ENCODE measurements at regions not wholly inside any gene's neighbourhood (a gene's known extent, or its start where the extent isn't known, plus 50 kb on each side); places are given as distances from the start of the nearest gene placed in this dataset.
A peak's percentile ranks its signal among the peaks of the same experiment; 100 is the strongest.
"Not testable (repeated sequence)": the region's sequence is repeated elsewhere in the genome, so short reads cannot be mapped to it uniquely, and the experiment has no call there.

DNA sequence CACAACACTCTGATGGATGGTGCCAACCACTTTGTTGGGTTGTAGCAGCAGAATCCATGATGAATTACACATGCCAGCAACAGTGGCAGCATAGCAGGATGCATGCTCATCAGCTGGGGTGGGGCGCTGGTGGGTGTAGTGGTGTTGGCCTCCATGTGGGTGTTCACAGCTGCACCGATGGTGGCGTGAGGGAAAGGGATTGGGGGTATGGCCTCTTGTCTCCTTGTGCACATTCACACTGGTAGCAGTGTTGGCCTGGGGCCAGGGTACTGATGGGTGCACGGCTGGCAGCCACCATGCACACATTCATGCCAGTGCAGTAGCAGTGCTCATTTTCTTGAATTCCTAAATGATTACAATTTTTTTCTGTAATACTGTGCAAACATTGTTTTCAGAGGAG, 2748.8 kb upstream of the PCDH20 start:
- ATAC-seq (no peak), DNase-seq (ENCODE audit: missing footprints) (no peak)
- intact Hi-C loops (cut with DNase I), result no loop called here

- intact Hi-C loops (cut with DNase I), result no loop called here
- DNase-seq (ENCODE audit: missing footprints) (no peak), ATAC-seq (no peak)
These were observed 2744.8 kb upstream of the PCDH20 start for GRCh38 chr13:64160479-64160878.

GRCh38 chr13:64158908-64159307, 2743.3 kb upstream of the PCDH20 start:
- intact Hi-C loops (cut with DNase I), result no loop called here
- ATAC-seq (no peak), DNase-seq (ENCODE audit: missing footprints) (no peak)

- ATAC-seq (no peak), DNase-seq (ENCODE audit: missing footprints) (no peak)
- intact Hi-C loops (cut with DNase I), result no loop called here
These were observed 2738.9 kb upstream of the PCDH20 start for GRCh38 chr13:64154514-64154913.

DNA sequence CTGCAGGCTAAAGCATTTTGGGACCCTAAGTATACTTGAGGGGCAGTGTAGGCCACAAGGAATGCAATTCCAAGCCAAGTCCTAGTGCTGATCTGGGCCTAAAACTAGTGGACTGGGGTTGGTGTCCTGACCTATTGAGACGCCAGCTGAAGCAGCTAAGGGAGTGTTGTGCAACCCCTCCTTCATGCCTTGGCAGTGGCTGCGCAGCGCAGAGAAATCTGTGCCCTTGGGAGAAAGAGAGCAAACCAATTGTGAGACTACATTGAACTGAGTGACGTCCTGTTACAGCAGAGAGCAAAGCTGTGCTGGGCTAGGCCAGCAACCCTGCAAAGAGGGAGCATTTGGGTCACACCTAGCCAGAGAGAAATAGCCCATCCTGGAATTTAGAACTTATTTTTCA, 2715.0 kb upstream of the PCDH20 start:
- ATAC-seq (peak; percentile 67), DNase-seq (ENCODE audit: missing footprints) (peak; percentile 64)
- intact Hi-C loops (cut with DNase I), result no loop called here

- DNase-seq (ENCODE audit: missing footprints) (no peak), ATAC-seq (no peak)
- intact Hi-C loops (cut with DNase I), result no loop called here
These were observed 2714.5 kb upstream of the PCDH20 start for GRCh38 chr13:64130171-64130570.

DNA sequence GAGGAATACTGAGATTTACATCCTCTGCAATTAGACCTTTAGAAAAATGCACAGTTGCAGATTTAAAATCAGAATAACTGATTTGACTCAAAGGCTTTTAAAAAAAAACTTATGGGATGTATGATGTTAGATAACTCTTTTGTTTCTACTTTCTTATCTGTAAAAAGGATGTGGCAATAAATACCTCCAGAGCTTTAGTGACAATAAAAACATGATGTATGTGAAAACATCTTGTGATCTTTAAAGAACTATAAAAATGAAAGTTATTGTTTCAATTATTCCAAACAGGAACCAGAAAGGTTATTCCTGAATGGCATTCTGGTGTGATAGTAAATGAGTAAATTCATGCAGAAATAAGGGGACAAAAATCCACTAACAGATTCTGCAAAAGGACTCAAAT, 2712.2 kb upstream of the PCDH20 start:
- intact Hi-C loops (cut with DNase I), result no loop called here
- no peak for ATAC-seq

DNA sequence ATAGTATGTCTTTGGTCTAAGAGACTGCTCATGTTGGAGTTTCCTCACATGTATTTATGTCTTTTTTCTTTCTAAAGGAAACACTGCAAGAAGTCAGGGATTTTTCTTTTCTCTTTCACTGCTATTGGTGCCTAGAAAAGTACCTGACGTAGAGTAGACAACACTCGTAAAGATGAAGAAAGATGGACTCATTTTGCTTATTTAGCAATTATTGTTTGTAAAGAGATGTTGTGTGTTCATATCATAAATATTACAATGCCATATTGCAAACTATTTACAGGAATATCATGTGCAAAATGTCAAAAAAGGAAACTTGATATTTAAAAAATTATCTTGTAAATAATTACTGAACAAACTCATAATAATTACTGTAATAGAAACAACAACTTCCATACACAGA, 2711.5 kb upstream of the PCDH20 start:
- ATAC-seq (no peak), DNase-seq (ENCODE audit: missing footprints) (no peak)
- intact Hi-C loops (cut with DNase I), result no loop called here

More for the DNA sequence above, 2712.2 kb upstream of the PCDH20 start:
- no peak for DNase-seq (ENCODE audit: missing footprints)

DNA sequence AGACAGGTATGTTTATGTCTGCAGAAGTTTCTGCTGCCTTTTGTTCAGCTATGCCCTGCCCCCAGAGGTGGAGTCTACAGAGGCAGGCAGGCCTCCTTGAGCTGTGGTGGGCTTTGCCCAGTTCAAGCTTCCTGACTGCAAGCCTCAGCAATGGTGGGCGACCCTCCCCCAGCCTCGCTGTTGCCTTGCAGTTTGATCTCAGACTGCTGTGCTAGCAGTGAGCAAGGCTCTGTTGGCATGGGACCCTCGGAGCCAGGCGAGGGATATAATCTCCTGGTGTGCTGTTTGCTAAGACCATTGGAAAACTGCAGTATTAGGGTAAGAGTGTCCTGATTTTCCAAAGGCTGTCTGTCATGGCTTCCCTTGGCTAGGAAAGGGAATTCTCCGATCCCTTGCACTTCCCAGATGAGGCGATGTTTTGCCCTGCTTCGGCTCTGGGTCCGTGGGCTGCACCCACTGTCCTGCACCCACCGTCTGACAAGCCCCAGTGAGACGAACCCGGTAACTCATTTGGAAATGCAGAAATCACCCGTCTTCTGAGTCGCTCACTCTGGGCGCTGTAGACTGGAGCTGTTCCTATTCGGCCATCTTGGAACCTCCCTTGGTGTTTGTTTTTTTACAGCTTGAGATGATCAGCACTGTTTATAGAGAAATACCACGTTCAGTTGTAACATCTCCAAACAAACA, 2705.5 kb upstream of the PCDH20 start:
- DNase-seq (ENCODE audit: missing footprints), result peak; percentile 18
- ATAC-seq; intact Hi-C loops (cut with DNase I): not testable (repeated sequence)

DNA sequence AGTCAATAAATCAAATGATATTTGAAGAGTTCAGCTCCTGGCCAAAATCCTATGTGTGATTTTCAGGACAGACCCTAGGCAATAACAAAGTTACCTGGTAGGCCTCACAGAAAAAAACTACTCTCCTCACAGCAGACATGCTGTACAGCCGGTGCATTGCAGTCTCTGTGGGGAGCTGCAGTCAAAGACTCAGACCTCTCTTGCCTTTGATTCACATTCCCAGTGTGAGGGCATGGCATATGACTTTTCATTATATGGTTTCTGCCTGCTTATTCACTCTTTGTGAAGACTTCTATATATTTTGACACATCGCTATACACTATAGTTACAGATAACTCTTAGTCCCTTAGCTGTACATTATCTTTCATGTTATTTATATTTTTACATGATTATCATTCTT, 2684.3 kb upstream of the PCDH20 start:
- ATAC-seq, result no peak
- intact Hi-C loops (cut with DNase I), result no loop called here
- no peak for DNase-seq (ENCODE audit: missing footprints)

DNA sequence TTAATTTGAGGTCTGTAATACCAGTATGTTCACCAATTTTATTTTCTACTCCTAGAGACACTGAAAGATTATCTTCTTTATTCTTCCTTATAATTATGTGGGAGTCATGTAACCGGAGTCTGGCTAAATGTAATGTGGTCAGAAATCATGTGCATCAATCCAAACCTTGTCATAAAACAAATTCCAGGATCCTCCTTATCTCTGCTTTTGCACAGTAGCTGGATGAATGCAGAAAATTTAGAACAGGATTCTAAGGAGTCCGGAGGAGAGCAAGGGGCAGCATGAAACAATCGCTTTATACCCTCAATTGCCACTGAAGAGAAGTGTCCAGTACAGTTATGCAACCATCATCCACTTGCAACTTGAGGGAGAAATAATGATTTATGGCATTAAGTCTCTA, 2674.7 kb upstream of the PCDH20 start:
- no peak for DNase-seq (ENCODE audit: missing footprints)
- no peak for ATAC-seq
- intact Hi-C loops (cut with DNase I), result no loop called here

- DNase-seq (ENCODE audit: missing footprints) (no peak), ATAC-seq (no peak)
- intact Hi-C loops (cut with DNase I), result no loop called here
These were observed 2672.8 kb upstream of the PCDH20 start for GRCh38 chr13:64088491-64088890.

GRCh38 chr13:64087624-64088023, 2672.0 kb upstream of the PCDH20 start:
- DNase-seq (ENCODE audit: missing footprints) (no peak), ATAC-seq (no peak)
- intact Hi-C loops (cut with DNase I), result no loop called here

GRCh38 chr13:64083811-64084210, 2668.2 kb upstream of the PCDH20 start:
- DNase-seq (ENCODE audit: missing footprints), result no peak
- ATAC-seq, result no peak
- intact Hi-C loops (cut with DNase I), result no loop called here

DNA sequence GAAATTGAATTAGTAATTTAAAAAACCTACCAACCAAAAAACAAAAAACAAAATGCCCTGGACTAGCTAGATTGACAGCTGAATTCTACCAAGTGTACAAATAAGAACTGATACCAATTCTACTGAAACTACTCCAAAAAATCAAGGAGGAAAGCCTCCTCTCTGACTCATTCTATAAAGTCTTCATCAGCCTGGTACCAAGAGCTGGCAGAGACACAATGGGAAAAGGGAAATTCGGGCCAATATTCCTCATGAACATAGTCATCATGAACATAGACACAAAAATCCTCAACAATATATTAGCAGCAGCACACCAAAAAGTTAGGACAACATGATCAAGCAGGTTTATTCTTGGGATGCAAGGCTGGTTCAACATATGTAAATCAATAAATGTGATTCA, 2667.7 kb upstream of the PCDH20 start:
- DNase-seq (ENCODE audit: missing footprints) (no peak), ATAC-seq (no peak)
- intact Hi-C loops (cut with DNase I), result no loop called here

GRCh38 chr13:64078480-64078936, 2662.9 kb upstream of the PCDH20 start:
- no peak for ATAC-seq
- peak; percentile 50 for DNase-seq (ENCODE audit: missing footprints)
- intact Hi-C loops (cut with DNase I), result no loop called here

- no peak for DNase-seq (ENCODE audit: missing footprints)
- no peak for ATAC-seq
- intact Hi-C loops (cut with DNase I), result no loop called here
These were observed 2662.4 kb upstream of the PCDH20 start for GRCh38 chr13:64078025-64078424.

DNA sequence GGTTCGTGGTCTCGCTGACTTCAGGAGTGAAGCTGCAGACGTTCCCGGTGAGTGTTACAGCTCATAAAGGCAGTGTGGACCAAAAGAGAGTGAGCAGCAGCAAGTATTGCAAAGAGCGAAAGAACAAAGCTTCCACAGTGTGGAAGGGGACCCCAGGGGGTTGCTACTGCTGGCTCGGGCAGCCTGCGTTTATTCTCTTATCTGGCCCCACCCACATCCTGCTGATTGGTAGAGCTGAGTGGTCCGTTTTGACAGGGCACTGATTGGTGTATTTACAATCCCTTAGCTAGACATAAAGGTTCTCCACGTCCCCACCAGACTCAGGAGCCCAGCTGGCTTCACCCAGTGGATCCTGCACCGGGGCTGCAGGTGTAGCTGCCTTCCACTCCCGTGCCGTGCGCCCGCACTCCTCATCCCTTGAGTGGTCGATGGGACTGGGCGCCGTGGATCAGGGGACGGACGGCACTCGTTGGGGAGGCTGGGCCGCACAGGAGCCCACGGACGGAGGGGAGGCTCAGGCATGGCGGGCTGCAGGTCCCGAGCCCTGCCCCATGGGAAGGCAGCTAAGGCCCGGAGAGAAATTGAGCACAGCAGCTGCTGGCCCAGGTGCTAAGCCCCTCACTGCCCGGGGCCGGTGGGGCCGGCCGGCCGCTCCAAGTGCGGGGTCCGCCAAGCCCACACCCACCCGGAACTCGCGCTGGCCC, 2661.6 kb upstream of the PCDH20 start:
- intact Hi-C loops (cut with DNase I); ATAC-seq: not testable (repeated sequence)
- peak; percentile 37 for DNase-seq (ENCODE audit: missing footprints)

DNA sequence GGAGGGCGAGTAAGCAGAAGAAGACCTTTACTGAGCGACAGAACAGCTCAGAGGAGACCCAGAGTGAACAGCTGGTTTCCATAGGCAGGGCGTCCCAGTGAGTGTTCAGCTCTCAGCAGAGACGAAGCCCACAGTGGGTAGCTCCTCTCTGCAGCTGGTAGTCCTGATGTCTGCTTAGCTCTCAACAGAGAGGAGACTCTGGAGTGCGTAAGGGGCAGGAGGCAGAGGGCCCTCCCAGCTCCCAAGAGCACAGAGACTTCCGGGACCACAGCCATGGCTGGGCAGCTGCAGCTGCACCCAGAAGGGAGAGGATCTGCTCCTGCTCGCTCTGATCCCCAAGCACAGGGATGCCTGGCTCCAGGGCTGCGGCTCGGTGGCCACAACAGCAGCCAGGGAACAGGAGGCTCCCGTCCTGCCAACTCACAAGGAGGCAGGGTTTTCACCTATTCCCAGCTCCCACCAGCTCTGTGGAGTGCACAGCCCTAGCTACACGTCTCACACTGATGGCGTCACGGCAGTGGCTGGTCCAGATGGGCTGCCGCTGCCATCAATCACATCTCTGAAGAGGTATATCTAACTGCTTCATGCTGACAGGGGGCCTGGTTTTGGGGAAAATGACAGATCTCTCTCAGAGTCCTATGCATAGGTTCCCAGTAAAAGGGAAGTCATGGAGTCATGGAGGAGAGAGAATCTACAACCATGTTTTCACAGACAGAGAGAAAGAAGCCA, 2660.1 kb upstream of the PCDH20 start:
- DNase-seq (ENCODE audit: missing footprints) (peak; percentile 23), ATAC-seq (no peak)
- intact Hi-C loops (cut with DNase I), result no loop called here

DNA sequence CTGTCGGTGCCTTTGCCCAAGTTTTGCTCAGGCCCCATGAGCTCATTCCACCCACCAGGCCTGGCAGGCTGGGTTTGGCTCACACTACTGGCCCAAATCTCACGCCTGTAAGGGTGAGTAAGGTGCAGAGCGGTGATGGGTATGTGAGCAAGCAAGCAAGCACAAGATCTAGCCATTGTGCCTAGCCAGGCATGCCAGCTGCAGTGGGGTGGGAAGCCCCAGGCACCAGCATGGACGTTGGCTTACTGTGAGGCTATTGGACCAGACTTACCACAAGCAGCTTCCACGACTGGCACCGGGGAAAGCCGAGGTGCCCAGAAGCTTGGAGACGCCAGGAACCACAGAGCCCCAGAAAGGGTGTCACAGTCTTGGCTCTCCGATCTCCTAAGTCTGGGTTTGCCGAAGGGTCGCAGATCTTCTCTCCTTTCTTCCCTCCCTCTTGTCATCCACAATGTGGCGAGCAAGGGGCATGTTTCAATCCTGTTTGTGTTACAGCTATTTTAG, 2659.4 kb upstream of the PCDH20 start:
- DNase-seq (ENCODE audit: missing footprints) (peak; percentile 27), ATAC-seq (no peak)
- intact Hi-C loops (cut with DNase I), result no loop called here

All from Right ventricle myocardium inferior (tissue), 1 donor.